Neural progenitor cell (in vitro differentiated cells): ENCODE measurements at regions not wholly inside any gene's neighbourhood (a gene's known extent, or its start where the extent isn't known, plus 50 kb on each side); places are given as distances from the start of the nearest gene placed in this dataset.
"Not testable (repeated sequence)": the region's sequence is repeated elsewhere in the genome, so short reads cannot be mapped to it uniquely, and the experiment has no call there.

ENCODE experiments used
- DNase-seq: peaks from one replicate; pipeline ENCODE4 v3.0.0-alpha.2; 2016; ENCODE audit warnings: low spot score
- H2AFZ ChIP-seq: fragments of 200-600 bp; sonication (generic); replicated peaks from 2 replicates; pipeline ENCODE4 v1.6.1; 2016; ENCODE audit warnings: antibody characterized with exemption
- H3F3A ChIP-seq: fragments of 200-600 bp; sonication (generic); 2 replicates; pipeline ENCODE4 v1.6.1; 2016; ENCODE audit warnings: antibody characterized with exemption, low read depth
- H3K27ac ChIP-seq: fragments of 200-600 bp; sonication (generic); 2 replicates; pipeline ENCODE4 v1.5.1; 2016; ENCODE audit warnings: mild to moderate bottlenecking
- H3K27me3 ChIP-seq: fragments of 200-600 bp; sonication (generic); 2 replicates; pipeline ENCODE4 v1.6.1; 2016; ENCODE audit warnings: mild to moderate bottlenecking, moderate library complexity
- H3K36me3 ChIP-seq: fragments of 200-600 bp; sonication (generic); 2 replicates; pipeline ENCODE4 v1.5.1; 2016
- H3K4me1 ChIP-seq: fragments of 200-600 bp; sonication (generic); 2 replicates; pipeline ENCODE4 v1.6.1; 2016; ENCODE audit warnings: mixed run types
- H3K4me2 ChIP-seq: fragments of 200-600 bp; sonication (generic); 2 replicates; pipeline ENCODE4 v1.6.1; 2016
- H3K4me3 ChIP-seq: fragments of 200-600 bp; sonication (generic); 2 replicates; pipeline ENCODE4 v1.5.1; 2016
- H3K79me2 ChIP-seq: fragments of 200-600 bp; sonication (generic); 2 replicates; pipeline ENCODE4 v1.6.1; 2016; ENCODE audit warnings: low read depth
- H3K9ac ChIP-seq: fragments of 200-600 bp; sonication (generic); 2 replicates; pipeline ENCODE4 v1.6.1; 2016
- H3K9me3 ChIP-seq: fragments of 200-600 bp; sonication (generic); 2 replicates; pipeline ENCODE4 v1.5.1; 2016; ENCODE audit warnings: low read depth
- H4K20me1 ChIP-seq: fragments of 200-600 bp; sonication (generic); 2 replicates; pipeline ENCODE4 v1.6.1; 2016; ENCODE audit warnings: low read depth
- H3K27ac Mint-ChIP-seq: 3 replicates; pipeline ENCODE4 v1.8.0; 2021; ENCODE audit warnings: mixed read lengths
- H3K27me3 Mint-ChIP-seq: 2 replicates; pipeline ENCODE4 v1.8.0; 2022; ENCODE audit warnings: low read depth, mild to moderate bottlenecking, inconsistent platforms, moderate library complexity, mixed read lengths; ENCODE audit not compliant: insufficient read depth
- H3K36me3 Mint-ChIP-seq: 3 replicates; pipeline ENCODE4 v1.8.0; 2021; ENCODE audit warnings: mixed read lengths
- H3K4me1 Mint-ChIP-seq: 3 replicates; pipeline ENCODE4 v1.8.0; 2021; ENCODE audit warnings: mixed read lengths
- H3K4me3 Mint-ChIP-seq: 3 replicates; pipeline ENCODE4 v1.8.0; 2021; ENCODE audit warnings: mild to moderate bottlenecking, moderate library complexity, mixed read lengths
- H3K9me3 Mint-ChIP-seq: 3 replicates; pipeline ENCODE4 v1.8.0; 2020; ENCODE audit warnings: mixed read lengths
- EZH2 ChIP-seq: fragments of 200-600 bp; sonication (generic); IDR thresholded peaks from 2 replicates; pipeline ENCODE4 v1.6.1; 2017; ENCODE audit warnings: antibody characterized with exemption, mild to moderate bottlenecking, moderate library complexity
- EZH2phosphoT487 ChIP-seq: fragments of 200-600 bp; sonication (generic); IDR thresholded peaks from 2 replicates; pipeline ENCODE4 v1.6.1; 2017; ENCODE audit warnings: antibody characterized with exemption
- TF ChIP-seq, protein P1 (sequence below): fragments of 200-600 bp; sonication (generic); IDR thresholded peaks from 2 replicates; pipeline ENCODE4 v1.5.1; 2017; ENCODE audit warnings: antibody characterized with exemption, mild to moderate bottlenecking

DNA sequence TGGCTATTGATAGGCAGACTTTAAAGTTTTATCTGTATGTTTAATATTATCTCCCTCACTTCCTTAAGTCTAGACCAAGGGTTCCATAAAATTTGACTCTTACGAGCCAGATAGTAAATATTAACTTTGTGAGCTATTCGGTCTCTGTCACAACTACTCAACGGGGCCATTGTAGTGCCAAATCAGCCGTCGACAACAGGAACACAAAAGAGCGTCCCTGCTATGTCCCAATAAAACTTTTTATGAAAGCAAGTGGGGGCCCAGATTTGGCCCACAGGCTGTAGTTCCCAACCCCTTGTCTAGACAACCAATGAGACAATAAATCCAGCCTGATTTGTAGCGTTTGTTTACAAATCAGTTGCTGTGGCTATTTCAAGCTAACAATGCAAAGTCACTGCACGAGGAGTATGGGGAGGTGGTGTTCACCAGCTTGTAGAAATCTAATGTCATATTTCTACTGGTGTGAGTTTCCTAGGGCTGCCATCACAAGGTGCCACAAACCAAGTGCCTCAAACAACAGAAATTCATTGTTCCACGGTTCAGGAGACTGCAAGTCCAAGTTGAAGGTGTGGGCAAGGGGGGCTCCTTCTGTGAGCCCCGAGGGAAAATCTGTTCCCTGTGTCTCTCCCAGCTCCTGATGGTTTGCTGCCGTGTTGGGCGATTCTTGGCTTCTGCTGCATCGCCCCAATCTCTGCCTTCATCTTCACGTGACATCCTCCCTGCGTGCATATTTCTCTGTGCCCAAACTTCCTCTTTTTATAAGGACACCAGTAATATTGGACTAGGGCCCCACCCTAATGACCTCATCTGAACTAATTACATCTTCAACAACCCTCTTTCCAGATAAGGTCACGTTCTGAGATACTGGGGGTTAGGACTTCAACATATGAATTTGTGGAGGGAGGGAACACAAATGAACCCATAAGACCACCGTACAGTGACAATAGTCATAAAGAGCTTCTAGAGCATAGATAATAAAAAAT is 356.0 kb upstream of the JARID2 start:
- H3K9me3 ChIP-seq: no peaks in the 10 kb centered on the region
- no peak overlapping the region for H3K4me2 ChIP-seq
- no peak for DNase-seq
- peaks cover 5% of the 10 kb centered on the region for H3F3A ChIP-seq
- no peaks in the 10 kb centered on the region for H3K27me3 ChIP-seq
- H3K79me2 ChIP-seq: no peaks in the 10 kb centered on the region
- no peak overlapping the region for H3K9ac ChIP-seq
- no peak overlapping the region for H3K27ac ChIP-seq
- H4K20me1 ChIP-seq: no peaks in the 10 kb centered on the region
- Mint-ChIP-seq H3K36me3 (peaks cover 2% of the 10 kb centered on the region), H3K4me3 (no peak overlapping the region), H3K27me3 (peaks cover 14% of the 10 kb centered on the region), H3K27ac (no peak overlapping the region), H3K9me3 (peaks cover 22% of the 10 kb centered on the region), H3K4me1 (peaks cover 9% of the 10 kb centered on the region)
- H2AFZ ChIP-seq: no peak overlapping the region
- H3K36me3 ChIP-seq: no peaks in the 10 kb centered on the region
- H3K4me3 ChIP-seq: no peak overlapping the region
- peaks cover 7% of the 10 kb centered on the region for H3K4me1 ChIP-seq
- TF ChIP-seq EZH2phosphoT487: no peak
- TF ChIP-seq, protein P1, sequence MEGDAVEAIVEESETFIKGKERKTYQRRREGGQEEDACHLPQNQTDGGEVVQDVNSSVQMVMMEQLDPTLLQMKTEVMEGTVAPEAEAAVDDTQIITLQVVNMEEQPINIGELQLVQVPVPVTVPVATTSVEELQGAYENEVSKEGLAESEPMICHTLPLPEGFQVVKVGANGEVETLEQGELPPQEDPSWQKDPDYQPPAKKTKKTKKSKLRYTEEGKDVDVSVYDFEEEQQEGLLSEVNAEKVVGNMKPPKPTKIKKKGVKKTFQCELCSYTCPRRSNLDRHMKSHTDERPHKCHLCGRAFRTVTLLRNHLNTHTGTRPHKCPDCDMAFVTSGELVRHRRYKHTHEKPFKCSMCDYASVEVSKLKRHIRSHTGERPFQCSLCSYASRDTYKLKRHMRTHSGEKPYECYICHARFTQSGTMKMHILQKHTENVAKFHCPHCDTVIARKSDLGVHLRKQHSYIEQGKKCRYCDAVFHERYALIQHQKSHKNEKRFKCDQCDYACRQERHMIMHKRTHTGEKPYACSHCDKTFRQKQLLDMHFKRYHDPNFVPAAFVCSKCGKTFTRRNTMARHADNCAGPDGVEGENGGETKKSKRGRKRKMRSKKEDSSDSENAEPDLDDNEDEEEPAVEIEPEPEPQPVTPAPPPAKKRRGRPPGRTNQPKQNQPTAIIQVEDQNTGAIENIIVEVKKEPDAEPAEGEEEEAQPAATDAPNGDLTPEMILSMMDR: no peak
- no peak for TF ChIP-seq EZH2

DNA sequence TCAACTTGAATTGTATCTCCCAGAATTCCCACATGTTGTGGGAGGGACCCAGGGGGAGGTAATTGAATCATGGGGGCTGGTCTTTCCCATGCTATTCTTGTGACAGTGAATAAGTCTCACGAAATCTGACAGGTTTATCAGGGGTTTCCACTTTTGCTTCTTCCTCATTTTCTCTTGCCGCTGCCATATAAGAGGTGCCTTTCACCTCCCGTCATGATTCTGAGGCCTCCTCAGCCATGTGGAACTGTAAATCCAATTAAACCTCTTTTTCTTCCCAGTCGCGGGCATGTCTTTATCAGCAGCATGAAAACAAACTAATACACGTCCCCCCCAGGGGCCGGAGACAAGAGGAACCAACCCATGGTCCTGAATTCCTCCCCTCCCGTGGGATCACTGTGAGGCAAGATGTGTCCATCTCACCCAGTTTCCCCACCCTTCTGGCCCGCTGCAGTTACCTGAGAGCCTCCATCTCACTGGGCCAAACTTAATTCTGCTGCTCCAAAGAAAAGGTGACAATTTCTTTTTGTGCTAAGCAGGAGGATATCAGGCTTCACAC is 354.0 kb upstream of the JARID2 start:
- H3K27ac Mint-ChIP-seq, H3K79me2 ChIP-seq, H3K36me3 Mint-ChIP-seq, H3F3A ChIP-seq, H4K20me1 ChIP-seq, H3K36me3 ChIP-seq, H2AFZ ChIP-seq, H3K27ac ChIP-seq, H3K9ac ChIP-seq, H3K4me3 ChIP-seq, H3K9me3 ChIP-seq, H3K27me3 ChIP-seq, H3K4me1 Mint-ChIP-seq, H3K4me3 Mint-ChIP-seq, H3K4me2 ChIP-seq, H3K4me1 ChIP-seq: not testable (repeated sequence)
- DNase-seq: peak; percentile 8
- peaks cover 25% of the 10 kb centered on the region for H3K9me3 Mint-ChIP-seq
- H3K27me3 Mint-ChIP-seq: peaks cover 14% of the 10 kb centered on the region

DNA sequence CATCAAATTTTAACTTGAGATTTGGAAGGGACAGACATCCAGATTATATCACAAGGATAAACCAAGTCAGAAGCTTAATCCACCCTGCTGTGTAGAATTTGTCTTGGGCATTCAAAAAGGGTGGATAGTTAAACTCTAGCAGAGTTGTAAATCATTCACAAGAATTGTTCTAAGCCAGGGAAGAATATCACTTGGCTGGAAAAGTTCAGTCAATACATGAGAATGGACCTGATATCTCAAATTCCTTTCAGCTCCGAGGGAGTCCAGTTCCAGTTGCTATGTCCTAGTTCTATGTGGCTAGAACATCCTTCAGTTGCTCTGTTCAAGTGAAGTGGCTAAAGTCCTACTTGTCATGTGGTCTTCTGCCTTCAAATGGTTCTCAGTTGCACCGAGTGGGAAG is 351.8 kb upstream of the JARID2 start:
- H3F3A ChIP-seq: peaks cover 4% of the 10 kb centered on the region
- no peak for DNase-seq
- H3K79me2 ChIP-seq: no peaks in the 10 kb centered on the region
- no peak overlapping the region for H2AFZ ChIP-seq
- H3K36me3 Mint-ChIP-seq: peaks cover 2% of the 10 kb centered on the region
- H3K4me3 Mint-ChIP-seq: no peak overlapping the region
- H3K9me3 ChIP-seq: no peaks in the 10 kb centered on the region
- no peak overlapping the region for H3K27ac ChIP-seq
- peaks cover 8% of the 10 kb centered on the region for H3K4me1 Mint-ChIP-seq
- H3K27me3 ChIP-seq: no peaks in the 10 kb centered on the region
- H3K4me2 ChIP-seq: no peak overlapping the region
- H3K4me3 ChIP-seq: no peak overlapping the region
- no peaks in the 10 kb centered on the region for H3K36me3 ChIP-seq
- TF ChIP-seq EZH2: no peak
- no peak for TF ChIP-seq EZH2phosphoT487
- TF ChIP-seq, protein P1: no peak
- H3K27ac Mint-ChIP-seq: no peak overlapping the region
- H3K9me3 Mint-ChIP-seq: peaks cover 25% of the 10 kb centered on the region
- H3K9ac ChIP-seq: no peak overlapping the region
- H3K27me3 Mint-ChIP-seq: peaks cover 12% of the 10 kb centered on the region
- peaks cover 7% of the 10 kb centered on the region for H3K4me1 ChIP-seq
- H4K20me1 ChIP-seq: no peaks in the 10 kb centered on the region

DNA sequence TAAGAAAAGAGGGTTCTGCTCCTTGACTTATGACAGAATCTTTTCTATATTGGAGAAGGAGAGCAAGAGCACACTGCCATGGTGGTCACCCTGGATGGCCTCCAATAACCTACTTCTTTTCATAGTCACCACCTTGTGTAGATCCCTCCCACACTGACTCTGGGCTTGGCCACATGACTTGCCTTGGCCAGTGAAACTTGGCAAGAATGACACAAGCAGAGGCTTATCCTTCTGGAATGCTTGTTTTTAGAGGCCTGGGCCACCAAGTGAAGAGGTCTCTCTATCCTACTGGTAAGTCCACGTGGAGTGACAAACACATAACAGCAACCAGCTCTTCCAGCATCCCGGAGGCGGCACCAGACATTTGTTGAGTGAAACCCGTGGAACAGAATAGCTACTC is 349.4 kb upstream of the JARID2 start:
- TF ChIP-seq EZH2phosphoT487: no peak
- no peak for TF ChIP-seq EZH2
- TF ChIP-seq, protein P1: no peak

More for the DNA sequence above, 349.4 kb upstream of the JARID2 start:
- H3K9me3 Mint-ChIP-seq: peaks cover 32% of the 10 kb centered on the region
- Histone ChIP-seq H3K79me2 (no peaks in the 10 kb centered on the region), H2AFZ (no peak overlapping the region), H3K36me3 (no peaks in the 10 kb centered on the region), H3K9ac (no peak overlapping the region), H3K9me3 (no peaks in the 10 kb centered on the region), H3K4me2 (no peak overlapping the region), H4K20me1 (no peaks in the 10 kb centered on the region), H3K4me3 (no peak overlapping the region), H3K4me1 (peaks cover 7% of the 10 kb centered on the region), H3K27me3 (no peaks in the 10 kb centered on the region), H3K27ac (no peak overlapping the region), H3F3A (peaks cover 4% of the 10 kb centered on the region)
- peaks cover 15% of the 10 kb centered on the region for H3K27me3 Mint-ChIP-seq
- H3K4me1 Mint-ChIP-seq: peaks cover 6% of the 10 kb centered on the region
- no peak overlapping the region for H3K4me3 Mint-ChIP-seq
- no peaks in the 10 kb centered on the region for H3K36me3 Mint-ChIP-seq
- no peak for DNase-seq
- H3K27ac Mint-ChIP-seq: no peak overlapping the region
